OCI-LY3 (cell line): ENCODE measurements at regions not wholly inside any gene's neighbourhood (a gene's known extent, or its start where the extent isn't known, plus 50 kb on each side); places are given as distances from the start of the nearest gene placed in this dataset.

ENCODE experiments used
- CTCF ChIP-seq: fragments of 200-600, 300-600 bp; sonication (generic); IDR thresholded peaks from 2 replicates; pipeline ENCODE4 v1.5.1; 2014; ENCODE audit warnings: antibody characterized with exemption, low read length, low read depth
- EZH2phosphoT487 ChIP-seq: fragments of 200-600 bp; shearing (Covaris generic); IDR thresholded peaks from 2 replicates; pipeline ENCODE4 v1.6.1; 2018; ENCODE audit warnings: antibody characterized with exemption, mixed run types, low read depth

- TF ChIP-seq CTCF (no peak), EZH2phosphoT487 (no peak)
Observed at GRCh38 chr5:68054638-68055037, 160.9 kb upstream of the PIK3R1 start.
